Panc1 (cell line): ENCODE measurements at regions not wholly inside any gene's neighbourhood (a gene's known extent, or its start where the extent isn't known, plus 50 kb on each side); places are given as distances from the start of the nearest gene placed in this dataset.
"Not testable (repeated sequence)": the region's sequence is repeated elsewhere in the genome, so short reads cannot be mapped to it uniquely, and the experiment has no call there.

ENCODE experiments used
- ATAC-seq: fragments of 200-7000 bp; cut with Tn5 transposase; 2 replicates; pipeline ENCODE4 v1.9.1; 2020; ENCODE audit warnings: mild to moderate bottlenecking, moderate library complexity
- BruUV-seq: library from RNA; stranded (reverse); fragments of 400-500 nt; replicated peaks from 2 replicates; lab custom pipeline; 2021; lab: Mats Ljungman, UMichigan
- CTCF ChIA-PET: fragments of 300-600 bp; sonication (Branson Sonifier 250); formaldehyde crosslinking; loops from one replicate; lab custom pipeline; 2022; ENCODE audit warnings: antibody characterized with exemption; lab: Charles Lee
- POLR2A ChIA-PET: fragments of 300-600 bp; sonication (Branson Sonifier 250); formaldehyde crosslinking; loops from one replicate; lab custom pipeline; 2022; ENCODE audit warnings: antibody characterized with exemption; lab: Charles Lee
- DNase-seq: peaks from one replicate; pipeline ENCODE4 v3.0.0-alpha.2; 2010; ENCODE audit warnings: low read depth, low spot score
- H3K27ac ChIP-seq: 2 replicates; pipeline ENCODE4 v1.5.1; 2011; ENCODE audit warnings: mild to moderate bottlenecking, low read length, inconsistent platforms
- H3K27me3 ChIP-seq: fragments of 200-500 bp; sonication (Bioruptor generic); 2 replicates; pipeline ENCODE4 v1.6.0; 2014; ENCODE audit warnings: low read length, inconsistent platforms; ENCODE audit not compliant: control insufficient read depth, insufficient read depth
- H3K36me3 ChIP-seq: fragments of 200-500 bp; sonication (Bioruptor generic); 2 replicates; pipeline ENCODE4 v1.5.1; 2014; ENCODE audit warnings: inconsistent platforms, mild to moderate bottlenecking, low read length, moderate library complexity; ENCODE audit not compliant: control insufficient read depth, insufficient read depth
- H3K4me1 ChIP-seq: 2 replicates; pipeline ENCODE4 v1.5.1; 2011; ENCODE audit warnings: inconsistent platforms, mild to moderate bottlenecking, low read length, moderate library complexity; ENCODE audit not compliant: control insufficient read depth, insufficient read depth
- H3K4me3 ChIP-seq, 2 experiments: 2 replicates each; pipeline ENCODE4 v1.5.1; 2011 to 2012; ENCODE audit warnings: low read depth in 2 of 2, low read length in 2 of 2, mild to moderate bottlenecking in 2 of 2, inconsistent platforms in 1 of 2, moderate library complexity in 1 of 2
- H3K9me3 ChIP-seq: fragments of 200-500 bp; sonication (Bioruptor generic); 2 replicates; pipeline ENCODE4 v1.5.1; 2014; ENCODE audit warnings: low read depth, mild to moderate bottlenecking, inconsistent platforms, low read length, moderate library complexity; ENCODE audit not compliant: control insufficient read depth, insufficient read depth
- CTCF ChIP-seq: fragments of 450-650 bp; IDR thresholded peaks from 2 replicates; pipeline ENCODE4 v1.5.1; 2017; ENCODE audit warnings: mild to moderate bottlenecking
- POLR2AphosphoS5 ChIP-seq: IDR thresholded peaks from 2 replicates; pipeline ENCODE4 v1.6.1; 2012; ENCODE audit warnings: mild to moderate bottlenecking, low read depth, low read length, moderate library complexity
- REST ChIP-seq, 2 experiments: IDR thresholded peaks; 2 replicates each; pipeline ENCODE4 v1.6.1; 2011 to 2012; ENCODE audit warnings: low read depth in 2 of 2, control low read depth in 1 of 2, low read length in 1 of 2, mild to moderate bottlenecking in 1 of 2, moderate library complexity in 1 of 2; ENCODE audit not compliant: insufficient read depth in 1 of 2
- SIN3A ChIP-seq: IDR thresholded peaks from 2 replicates; pipeline ENCODE4 v1.6.1; 2012; ENCODE audit warnings: low read depth, mild to moderate bottlenecking, low read length, moderate library complexity, borderline replicate concordance; ENCODE audit not compliant: insufficient read depth
- TCF7L2 ChIP-seq: IDR thresholded peaks from 2 replicates; pipeline ENCODE4 v1.6.1; 2011; ENCODE audit warnings: mild to moderate bottlenecking, low read depth, low read length, inconsistent platforms
- in situ Hi-C: cut with HindIII; loops from 2 replicates; pipeline ENCODE4 v1.10.0; 2016; ENCODE audit warnings: low sequenced_read_pairs, low pct_unique_long_range_greater_than_20kb
- intact Hi-C: fragments of 100-400 bp; cut with micrococcal nuclease; formaldehyde crosslinking; loops from one replicate; pipeline ENCODE4 v1.10.0; 2022; ENCODE audit not compliant: unreplicated experiment

GRCh38 chr1:70751676-70752287, 295.8 kb downstream of the PTGER3 start:
- in situ Hi-C loops, POLR2A ChIA-PET, H3K4me1 ChIP-seq, H3K27me3 ChIP-seq, intact Hi-C loops, H3K9me3 ChIP-seq, CTCF ChIA-PET, BruUV-seq, ATAC-seq, DNase-seq, H3K36me3 ChIP-seq, H3K4me3 ChIP-seq, H3K27ac ChIP-seq: not testable (repeated sequence)

- in situ Hi-C loops, result no loop called here
Observed at GRCh38 chr1:70754701-70755100, 292.9 kb downstream of the PTGER3 start.

More at GRCh38 chr1:70754701-70755100, 292.9 kb downstream of the PTGER3 start:
- no TSS peak for BruUV-seq
- Histone ChIP-seq H3K36me3 (no peaks in the 10 kb centered on the region), H3K27me3 (no peaks in the 10 kb centered on the region), H3K4me3 (no peak overlapping the region), H3K9me3 (no peaks in the 10 kb centered on the region), H3K27ac (no peak overlapping the region), H3K4me1 (no peaks in the 10 kb centered on the region)
- intact Hi-C loops, result no loop called here
- no peak for ATAC-seq
- POLR2A ChIA-PET, result no interaction called here
- no peak for DNase-seq
- CTCF ChIA-PET, result no interaction called here
- TF ChIP-seq CTCF (no peak), TCF7L2 (no peak), SIN3A (no peak), POLR2AphosphoS5 (no peak), REST (IDR thresholded peaks at IDR 0.05; ENCODE audit: insufficient read depth in 1 of 2, low read depth in 2 of 2, low read length in 1 of 2) (no peak)
